Thyroid gland (tissue), 4 donors: ENCODE measurements at regions not wholly inside any gene's neighbourhood (a gene's known extent, or its start where the extent isn't known, plus 50 kb on each side); places are given as distances from the start of the nearest gene placed in this dataset.

Experiments used
- CTCF ChIP-seq, 6 experiments: fragments of 200-600 bp in 3 of 6; fragments of 450-650 bp in 3 of 6; sonication (generic) in 3 of 6; IDR thresholded peaks; one replicate each; pipeline ENCODE4 v1.5.1; 2016 to 2019; ENCODE audit warnings: antibody characterized with exemption in 6 of 6, mild to moderate bottlenecking in 2 of 6, inconsistent platforms in 1 of 6, moderate library complexity in 1 of 6
- POLR2A ChIP-seq, 2 donors: fragments of 450-650 bp; IDR thresholded peaks; one replicate each; pipeline ENCODE4 v1.6.1; 2017; ENCODE audit warnings: antibody characterized with exemption in 2 of 2, mild to moderate bottlenecking in 2 of 2, moderate library complexity in 1 of 2

GRCh38 chr1:87473203-87473661 lies 144.6 kb downstream of the LMO4 start:
- TF ChIP-seq CTCF (IDR thresholded peaks at IDR 0.05): no peak
- no peak for TF ChIP-seq POLR2A (IDR thresholded peaks at IDR 0.05)
